Mesenchymal stem cell (in vitro differentiated cells and primary cell): ENCODE measurements at regions not wholly inside any gene's neighbourhood (a gene's known extent, or its start where the extent isn't known, plus 50 kb on each side); places are given as distances from the start of the nearest gene placed in this dataset.
A peak's percentile ranks its signal among the peaks of the same experiment; 100 is the strongest.

Experiments
- DNase-seq: peaks from one replicate; pipeline ENCODE4 v3.0.0-alpha.2; 2013
- H2AFZ ChIP-seq: one replicate; pipeline ENCODE4 v1.6.1; 2013; ENCODE audit warnings: low read depth, mild to moderate bottlenecking, control low read depth, inconsistent platforms, low read length, moderate library complexity
- H2AK5ac ChIP-seq: 2 replicates; pipeline ENCODE4 v1.6.1; 2013; ENCODE audit warnings: low read length, moderate library complexity, mild to moderate bottlenecking, inconsistent platforms; ENCODE audit not compliant: severe bottlenecking
- H2BK120ac ChIP-seq: one replicate; pipeline ENCODE4 v1.6.1; 2013; ENCODE audit warnings: low read depth, mild to moderate bottlenecking, inconsistent platforms, low read length, moderate library complexity
- H2BK12ac ChIP-seq, 2 experiments: one replicate each; pipeline ENCODE4 v1.6.1; 2013; ENCODE audit warnings: inconsistent platforms in 2 of 2, low read length in 2 of 2, mild to moderate bottlenecking in 2 of 2, moderate library complexity in 2 of 2, control low read depth in 1 of 2
- H2BK15ac ChIP-seq: one replicate; pipeline ENCODE4 v1.6.1; 2013; ENCODE audit warnings: mild to moderate bottlenecking, low read depth, inconsistent platforms; ENCODE audit not compliant: poor library complexity, severe bottlenecking
- H2BK5ac ChIP-seq: 2 replicates; pipeline ENCODE4 v1.6.1; 2013; ENCODE audit warnings: low read depth, mild to moderate bottlenecking, low read length, control low read depth, inconsistent platforms; ENCODE audit not compliant: poor library complexity, severe bottlenecking
- H3K14ac ChIP-seq, 2 experiments: one replicate each; pipeline ENCODE4 v1.6.1; 2013; ENCODE audit warnings: inconsistent platforms in 2 of 2, low read length in 2 of 2, control low read depth in 1 of 2, mild to moderate bottlenecking in 1 of 2, moderate library complexity in 1 of 2
- H3K18ac ChIP-seq, 2 experiments: one replicate each; pipeline ENCODE4 v1.6.1; 2013; ENCODE audit warnings: inconsistent platforms in 2 of 2, low read length in 2 of 2, control low read depth in 1 of 2, low read depth in 1 of 2, mild to moderate bottlenecking in 1 of 2
- H3K23ac ChIP-seq, 2 experiments: one replicate each; pipeline ENCODE4 v1.6.1; 2013; ENCODE audit warnings: inconsistent platforms in 2 of 2, low read length in 2 of 2, mild to moderate bottlenecking in 2 of 2, moderate library complexity in 2 of 2, control low read depth in 1 of 2
- H3K27ac ChIP-seq: 2 replicates; pipeline ENCODE4 v1.5.1; 2013; ENCODE audit warnings: mild to moderate bottlenecking, moderate library complexity, low read length, control low read depth, inconsistent platforms; ENCODE audit not compliant: poor library complexity, severe bottlenecking
- H3K27me3 ChIP-seq, 2 experiments: 2 replicates each; pipeline versions ENCODE4 v1.6.1 to v1.7.0; 2013; ENCODE audit warnings: low read length in 2 of 2, mild to moderate bottlenecking in 2 of 2, moderate library complexity in 2 of 2, control low read depth in 1 of 2, inconsistent platforms in 1 of 2; ENCODE audit not compliant: control insufficient read depth in 1 of 2, insufficient read depth in 1 of 2
- H3K36me3 ChIP-seq, 2 experiments: 2 replicates each; pipeline versions ENCODE4 v1.6.1 to v1.7.0; 2013; ENCODE audit warnings: low read length in 2 of 2, control low read depth in 1 of 2, inconsistent platforms in 1 of 2, low read depth in 1 of 2, mild to moderate bottlenecking in 1 of 2; ENCODE audit not compliant: insufficient read depth in 2 of 2, control insufficient read depth in 1 of 2
- H3K4ac ChIP-seq, 2 experiments: one replicate each; pipeline ENCODE4 v1.6.1; 2013; ENCODE audit warnings: inconsistent platforms in 2 of 2, low read length in 2 of 2, mild to moderate bottlenecking in 2 of 2, moderate library complexity in 2 of 2, control low read depth in 1 of 2, low read depth in 1 of 2
- H3K4me1 ChIP-seq: 2 replicates; pipeline ENCODE4 v1.6.1; 2013; ENCODE audit warnings: low read depth, low read length, control low read depth; ENCODE audit not compliant: control insufficient read depth, insufficient read depth
- H3K4me2 ChIP-seq: 2 replicates; pipeline ENCODE4 v1.6.1; 2013; ENCODE audit warnings: low read length, mild to moderate bottlenecking, inconsistent platforms; ENCODE audit not compliant: poor library complexity, severe bottlenecking
- H3K4me3 ChIP-seq, 2 experiments: 2 replicates each; pipeline versions ENCODE4 v1.5.1 to v1.7.0; 2013; ENCODE audit warnings: low read length in 2 of 2, mild to moderate bottlenecking in 2 of 2, control low read depth in 1 of 2, low read depth in 1 of 2; ENCODE audit not compliant: insufficient read depth in 1 of 2
- H3K79me1 ChIP-seq: replicated peaks from 2 replicates; pipeline ENCODE4 v1.6.1; 2013; ENCODE audit warnings: mild to moderate bottlenecking, control low read depth, low read length, inconsistent platforms; ENCODE audit not compliant: poor library complexity, severe bottlenecking
- H3K9ac ChIP-seq: 2 replicates; pipeline ENCODE4 v1.7.0; 2013; ENCODE audit warnings: mild to moderate bottlenecking, low read length, moderate library complexity
- H3K9me3 ChIP-seq: 2 replicates; pipeline ENCODE4 v1.7.0; 2013; ENCODE audit warnings: mild to moderate bottlenecking, low read length; ENCODE audit not compliant: control insufficient read depth
- H4K8ac ChIP-seq: one replicate; pipeline ENCODE4 v1.6.1; 2013; ENCODE audit warnings: inconsistent platforms, mild to moderate bottlenecking, low read length, moderate library complexity
- H4K91ac ChIP-seq: one replicate; pipeline ENCODE4 v1.6.1; 2013; ENCODE audit warnings: mild to moderate bottlenecking, low read length, inconsistent platforms
- WGBS: methylation state at CpG from one replicate; pipeline ENCODE4 v1.1.7; 2013; ENCODE audit warnings: mixed read lengths; 5-methylcytosine and 5-hydroxymethylcytosine counted together

- Histone ChIP-seq H4K8ac (no peak overlapping the region), H2BK15ac (no peak overlapping the region), H2BK120ac (no peak overlapping the region), H3K36me3 (no peaks in the 10 kb centered on the region), H2BK5ac (no peak overlapping the region), H3K9me3 (no peaks in the 10 kb centered on the region), H2BK12ac (no peak overlapping the region), H3K27me3 (no peaks in the 10 kb centered on the region), H3K23ac (no peak overlapping the region), H3K4me2 (no peak overlapping the region), H3K4me1 (no peaks in the 10 kb centered on the region), H3K27ac (no peak overlapping the region), H2AK5ac (no peak overlapping the region), H3K9ac (no peak overlapping the region), H3K79me1 (no peaks in the 10 kb centered on the region), H3K4me3 (no peak overlapping the region), H2AFZ (no peak overlapping the region), H4K91ac (no peak overlapping the region), H3K18ac (no peak overlapping the region), H3K14ac (no peak overlapping the region), H3K4ac (no peak overlapping the region)
- no peak for DNase-seq
- WGBS = 95% methylated on average over 24 of the region's 24 CpGs
These were observed 2266.8 kb downstream of the LRRC4C start for GRCh38 chr11:39192671-39193070.

GRCh38 chr11:39190751-39191150, 2268.7 kb downstream of the LRRC4C start:
- H3K4me3 ChIP-seq = no peak overlapping the region
- H3K18ac ChIP-seq = no peak overlapping the region
- H2BK120ac ChIP-seq = no peak overlapping the region
- H3K27ac ChIP-seq = no peak overlapping the region
- no peak overlapping the region for H2BK12ac ChIP-seq
- H3K9me3 ChIP-seq = no peaks in the 10 kb centered on the region
- H3K23ac ChIP-seq = no peak overlapping the region
- no peaks in the 10 kb centered on the region for H3K27me3 ChIP-seq
- no peak overlapping the region for H3K14ac ChIP-seq
- WGBS = 52% methylated on average over 1 of the region's 2 CpGs
- H2AK5ac ChIP-seq = no peak overlapping the region
- no peak for DNase-seq
- no peaks in the 10 kb centered on the region for H3K79me1 ChIP-seq
- no peak overlapping the region for H2BK5ac ChIP-seq
- H3K9ac ChIP-seq = no peak overlapping the region
- H3K36me3 ChIP-seq = no peaks in the 10 kb centered on the region
- H4K8ac ChIP-seq = no peak overlapping the region
- H3K4ac ChIP-seq = no peak overlapping the region
- no peak overlapping the region for H2AFZ ChIP-seq
- no peak overlapping the region for H3K4me2 ChIP-seq
- H2BK15ac ChIP-seq = no peak overlapping the region
- no peak overlapping the region for H4K91ac ChIP-seq
- H3K4me1 ChIP-seq = no peaks in the 10 kb centered on the region

DNA sequence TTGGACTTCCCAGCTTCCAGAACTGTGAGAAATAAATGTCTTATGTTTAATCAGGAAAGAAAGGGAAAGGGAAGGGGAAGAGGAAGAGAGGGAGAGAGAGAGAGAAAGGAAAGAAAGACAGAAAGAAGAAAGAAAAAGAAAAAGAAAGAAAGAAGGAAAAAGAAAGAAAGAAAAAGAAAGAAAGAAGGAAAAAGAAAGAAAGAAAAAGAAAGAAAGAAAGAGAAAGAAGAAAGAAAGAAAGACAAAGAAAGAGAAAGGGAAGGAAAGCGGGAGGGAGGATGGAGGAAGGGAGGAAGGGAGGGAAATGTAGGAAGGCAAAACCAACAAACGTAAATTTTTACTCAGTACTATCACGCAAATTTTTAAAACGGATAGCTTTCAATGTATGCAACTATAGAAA, 2281.8 kb downstream of the LRRC4C start:
- no peak overlapping the region for H2BK120ac ChIP-seq
- H3K36me3 ChIP-seq = no peaks in the 10 kb centered on the region
- WGBS = 100% methylated on average over 1 of the region's 4 CpGs

DNA sequence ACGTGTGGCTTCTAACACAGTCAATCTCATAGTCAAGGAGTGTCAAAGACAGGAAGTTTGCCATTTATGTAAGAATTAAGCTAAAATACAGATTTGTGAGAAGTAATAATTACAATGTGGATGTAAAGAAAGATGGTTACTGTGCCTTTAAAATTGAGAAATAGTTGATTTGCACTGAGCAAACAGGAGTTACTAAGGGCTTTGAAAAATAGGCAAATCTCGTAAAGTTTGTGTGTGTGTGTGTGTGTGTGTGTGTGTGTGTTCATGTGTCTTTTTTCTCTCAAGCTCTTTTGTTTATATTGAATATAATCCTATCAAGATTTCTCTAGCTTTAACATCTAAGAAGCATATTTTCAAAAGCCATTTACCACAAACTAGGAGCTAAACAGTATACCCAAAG, 2284.5 kb downstream of the LRRC4C start:
- Histone ChIP-seq H2BK120ac (no peak overlapping the region), H3K4me2 (no peak overlapping the region), H3K36me3 (no peaks in the 10 kb centered on the region), H4K8ac (no peak overlapping the region), H3K9me3 (no peaks in the 10 kb centered on the region), H3K27ac (no peak overlapping the region), H3K4me3 (no peak overlapping the region), H2BK15ac (no peak overlapping the region), H4K91ac (no peak overlapping the region), H3K9ac (no peak overlapping the region), H3K79me1 (no peaks in the 10 kb centered on the region), H3K14ac (no peak overlapping the region), H3K18ac (no peak overlapping the region), H2BK5ac (no peak overlapping the region), H3K4me1 (no peaks in the 10 kb centered on the region), H3K23ac (no peak overlapping the region), H2AK5ac (no peak overlapping the region), H2BK12ac (no peak overlapping the region), H2AFZ (no peak overlapping the region), H3K4ac (no peak overlapping the region), H3K27me3 (no peaks in the 10 kb centered on the region)
- peak; percentile 14 for DNase-seq
- 91% methylated on average over 1 of the region's 2 CpGs for WGBS

More for the DNA sequence above, 2281.8 kb downstream of the LRRC4C start:
- H2AK5ac ChIP-seq = no peak overlapping the region
- H2BK12ac ChIP-seq = no peak overlapping the region
- no peaks in the 10 kb centered on the region for H3K9me3 ChIP-seq
- H2BK5ac ChIP-seq = no peak overlapping the region
- H4K8ac ChIP-seq = no peak overlapping the region
- H3K27ac ChIP-seq = no peak overlapping the region
- H3K4me3 ChIP-seq = no peak overlapping the region
- no peak overlapping the region for H3K4me2 ChIP-seq
- H3K9ac ChIP-seq = no peak overlapping the region
- H3K27me3 ChIP-seq = no peaks in the 10 kb centered on the region
- no peaks in the 10 kb centered on the region for H3K4me1 ChIP-seq
- no peak overlapping the region for H4K91ac ChIP-seq
- no peak for DNase-seq
- no peak overlapping the region for H3K23ac ChIP-seq
- H3K18ac ChIP-seq = no peak overlapping the region
- no peak overlapping the region for H2BK15ac ChIP-seq
- H3K14ac ChIP-seq = no peak overlapping the region
- H3K79me1 ChIP-seq = no peaks in the 10 kb centered on the region
- H3K4ac ChIP-seq = no peak overlapping the region
- H2AFZ ChIP-seq = no peak overlapping the region
